Retinal pigment epithelial cell (primary cell): ENCODE measurements at regions not wholly inside any gene's neighbourhood (a gene's known extent, or its start where the extent isn't known, plus 50 kb on each side); places are given as distances from the start of the nearest gene placed in this dataset.

Source experiments
- DNase-seq: peaks from one replicate; pipeline ENCODE4 v3.0.0-alpha.2; 2010; ENCODE audit warnings: low read depth
- H3K4me3 ChIP-seq: 2 replicates; pipeline ENCODE4 v1.5.1; 2011; ENCODE audit warnings: mild to moderate bottlenecking, low read length, control low read depth, moderate library complexity
- TF ChIP-seq, protein P1 (sequence below): conservative IDR thresholded peaks from 2 replicates; pipeline ENCODE4 v1.5.1; 2011; ENCODE audit warnings: low read depth, low read length, control low read depth, inconsistent platforms

DNA sequence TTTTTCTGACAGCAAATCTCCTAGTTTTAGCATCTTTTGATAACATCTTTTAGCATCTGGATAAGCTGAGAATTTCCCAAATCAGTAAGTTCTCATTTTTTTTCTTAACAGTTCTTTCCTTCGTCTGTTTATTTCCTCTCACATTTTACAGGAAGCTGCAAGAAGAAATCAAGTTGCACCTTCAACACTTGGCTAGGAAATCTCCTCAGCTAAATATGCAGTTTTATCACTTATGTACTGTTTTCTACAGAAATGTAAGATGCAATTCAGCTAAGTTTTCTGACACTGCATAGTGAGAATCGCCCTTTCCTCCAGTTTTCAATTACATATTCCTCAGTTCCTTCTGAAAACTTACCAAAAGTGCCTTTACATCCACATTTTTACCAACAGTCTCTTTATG lies 59.0 kb upstream of the MSX2 start:
- TF ChIP-seq, protein P1, sequence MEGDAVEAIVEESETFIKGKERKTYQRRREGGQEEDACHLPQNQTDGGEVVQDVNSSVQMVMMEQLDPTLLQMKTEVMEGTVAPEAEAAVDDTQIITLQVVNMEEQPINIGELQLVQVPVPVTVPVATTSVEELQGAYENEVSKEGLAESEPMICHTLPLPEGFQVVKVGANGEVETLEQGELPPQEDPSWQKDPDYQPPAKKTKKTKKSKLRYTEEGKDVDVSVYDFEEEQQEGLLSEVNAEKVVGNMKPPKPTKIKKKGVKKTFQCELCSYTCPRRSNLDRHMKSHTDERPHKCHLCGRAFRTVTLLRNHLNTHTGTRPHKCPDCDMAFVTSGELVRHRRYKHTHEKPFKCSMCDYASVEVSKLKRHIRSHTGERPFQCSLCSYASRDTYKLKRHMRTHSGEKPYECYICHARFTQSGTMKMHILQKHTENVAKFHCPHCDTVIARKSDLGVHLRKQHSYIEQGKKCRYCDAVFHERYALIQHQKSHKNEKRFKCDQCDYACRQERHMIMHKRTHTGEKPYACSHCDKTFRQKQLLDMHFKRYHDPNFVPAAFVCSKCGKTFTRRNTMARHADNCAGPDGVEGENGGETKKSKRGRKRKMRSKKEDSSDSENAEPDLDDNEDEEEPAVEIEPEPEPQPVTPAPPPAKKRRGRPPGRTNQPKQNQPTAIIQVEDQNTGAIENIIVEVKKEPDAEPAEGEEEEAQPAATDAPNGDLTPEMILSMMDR = no peak
- no peak for DNase-seq

DNA sequence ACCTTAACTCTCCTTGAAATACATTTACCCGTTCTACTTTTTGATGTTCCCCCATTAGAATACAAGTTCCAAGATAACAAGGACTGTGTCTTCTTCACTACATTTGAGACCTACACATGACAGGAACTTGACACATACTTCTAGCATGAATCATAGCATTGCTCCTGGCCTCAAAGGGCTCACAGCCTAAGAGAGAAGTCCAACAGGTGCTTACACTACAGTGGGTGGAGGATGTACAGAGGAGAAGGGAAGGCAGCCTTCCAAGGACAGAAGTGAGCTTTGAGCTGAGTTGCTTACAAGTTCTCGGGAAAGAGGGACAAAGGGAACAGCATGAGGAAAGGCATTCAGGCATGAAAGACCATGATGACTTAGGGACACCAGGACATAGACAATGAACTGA lies 56.9 kb upstream of the MSX2 start:
- TF ChIP-seq, protein P1 = no peak
- DNase-seq = no peak
- no peak overlapping the region for H3K4me3 ChIP-seq

More for the DNA sequence above, 59.0 kb upstream of the MSX2 start:
- no peak overlapping the region for H3K4me3 ChIP-seq

DNA sequence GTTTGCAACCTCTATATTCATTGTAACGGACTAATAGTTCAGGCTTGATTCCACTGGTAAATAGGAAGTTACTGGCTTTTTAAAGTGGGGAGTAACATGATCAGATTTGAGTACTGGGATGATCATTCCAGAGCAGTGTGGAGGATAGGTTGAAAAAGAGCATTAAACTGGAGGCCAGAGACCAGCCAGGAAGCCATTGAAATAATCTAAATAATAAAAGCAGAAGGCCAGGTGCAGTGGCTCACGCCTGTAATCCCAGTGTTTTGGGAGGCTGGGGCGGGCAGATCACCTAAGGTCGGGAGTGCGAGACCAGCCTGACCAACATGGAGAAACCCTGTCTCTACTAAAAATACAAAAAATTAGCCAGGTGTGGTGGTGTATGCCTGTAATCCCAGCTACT lies 56.0 kb upstream of the MSX2 start:
- TF ChIP-seq, protein P1 = no peak
- no peak for DNase-seq
- H3K4me3 ChIP-seq = no peak overlapping the region
